NCI-H2196 treated with DMSO at 0.1 percent for 48 hours (cell line): ENCODE measurements at regions not wholly inside any gene's neighbourhood (a gene's known extent, or its start where the extent isn't known, plus 50 kb on each side); places are given as distances from the start of the nearest gene placed in this dataset.
"Not testable (repeated sequence)": the region's sequence is repeated elsewhere in the genome, so short reads cannot be mapped to it uniquely, and the experiment has no call there.

Source experiments
- DNase-seq: peaks from one replicate; lab custom pipeline; 2025; ENCODE audit not compliant: unreplicated experiment; lab: John Stamatoyannopoulos, UW

GRCh38 chr6:79810185-79810705, 137.1 kb downstream of the ELOVL4 start:
- no peak for DNase-seq

- no peak for DNase-seq
These were observed 138.4 kb downstream of the ELOVL4 start for GRCh38 chr6:79808921-79809320.

- not testable (repeated sequence) for DNase-seq
These were observed 140.7 kb downstream of the ELOVL4 start for GRCh38 chr6:79806661-79807060.

- no peak for DNase-seq
These were observed 142.6 kb downstream of the ELOVL4 start for GRCh38 chr6:79804732-79805131.

GRCh38 chr6:79803917-79804316, 143.4 kb downstream of the ELOVL4 start:
- no peak for DNase-seq

- no peak for DNase-seq
These were observed 144.6 kb downstream of the ELOVL4 start for GRCh38 chr6:79802657-79803300.

- DNase-seq, result no peak
These were observed 146.0 kb downstream of the ELOVL4 start for GRCh38 chr6:79801362-79801761.

- DNase-seq, result no peak
These were observed 148.5 kb downstream of the ELOVL4 start for GRCh38 chr6:79798841-79799240.

GRCh38 chr6:79797912-79798311, 149.4 kb downstream of the ELOVL4 start:
- no peak for DNase-seq

GRCh38 chr6:79797163-79797764, 150.1 kb downstream of the ELOVL4 start:
- DNase-seq, result no peak

GRCh38 chr6:79796197-79796596, 151.2 kb downstream of the ELOVL4 start:
- no peak for DNase-seq

- no peak for DNase-seq
These were observed 157.5 kb downstream of the ELOVL4 start for GRCh38 chr6:79789896-79790295.

GRCh38 chr6:79788756-79789155, 157.6 kb downstream of the SH3BGRL2 start:
- no peak for DNase-seq

GRCh38 chr6:79787626-79788025, 156.5 kb downstream of the SH3BGRL2 start:
- no peak for DNase-seq

GRCh38 chr6:79784395-79784753, 153.2 kb downstream of the SH3BGRL2 start:
- no peak for DNase-seq

- DNase-seq, result no peak
These were observed 152.7 kb downstream of the SH3BGRL2 start for GRCh38 chr6:79783670-79784394.

- DNase-seq, result no peak
These were observed 151.9 kb downstream of the SH3BGRL2 start for GRCh38 chr6:79782792-79783580.

GRCh38 chr6:79781916-79782315, 150.8 kb downstream of the SH3BGRL2 start:
- DNase-seq, result no peak

GRCh38 chr6:79780881-79781280, 149.8 kb downstream of the SH3BGRL2 start:
- DNase-seq, result no peak

GRCh38 chr6:79778816-79779215, 147.7 kb downstream of the SH3BGRL2 start:
- DNase-seq, result no peak
